Heart left ventricle (tissue), 16 donors: ENCODE measurements at regions not wholly inside any gene's neighbourhood (a gene's known extent, or its start where the extent isn't known, plus 50 kb on each side); places are given as distances from the start of the nearest gene placed in this dataset.

Source experiments
- ATAC-seq, 4 donors: fragments of 200-7000 bp; cut with Tn5 transposase; one replicate each; pipeline ENCODE4 v1.9.1; 2020 to 2022; ENCODE audit warnings: moderate library complexity in 4 of 4, mild to moderate bottlenecking in 3 of 4, moderate number of reproducible peaks in 1 of 4
- DNase-seq, 5 donors: peaks; one replicate each; pipeline ENCODE4 v3.0.0-alpha.2; 2020
- H3K27ac ChIP-seq, 12 donors: fragments of 200-600 bp; sonication (generic) in 4 of 12; one replicate each; pipeline versions ENCODE4 v1.5.0 to v1.8.0; 2016 to 2022; ENCODE audit warnings: mild to moderate bottlenecking in 2 of 12
- H3K27me3 ChIP-seq, 9 donors: fragments of 200-600 bp; sonication (generic) in 2 of 9; one replicate each; pipeline versions ENCODE4 v1.5.1 to v1.8.0; 2016 to 2022; ENCODE audit warnings: mild to moderate bottlenecking in 3 of 9
- H3K36me3 ChIP-seq, 9 donors: fragments of 200-600 bp; sonication (generic) in 2 of 9; one replicate each; pipeline versions ENCODE4 v1.5.0 to v1.8.0; 2018 to 2022; ENCODE audit warnings: mild to moderate bottlenecking in 2 of 9
- H3K4me1 ChIP-seq, 12 donors: fragments of 200-600 bp; sonication (generic) in 4 of 12; one replicate each; pipeline versions ENCODE4 v1.5.0 to v1.8.0; 2016 to 2022; ENCODE audit warnings: mild to moderate bottlenecking in 3 of 12
- H3K4me3 ChIP-seq, 12 donors: fragments of 200-600 bp; sonication (generic) in 4 of 12; one replicate each; pipeline versions ENCODE4 v1.5.0 to v1.8.0; 2017 to 2022; ENCODE audit warnings: mild to moderate bottlenecking in 9 of 12, moderate library complexity in 4 of 12
- H3K9me3 ChIP-seq, 12 donors: fragments of 200-600 bp; sonication (generic) in 4 of 12; one replicate each; pipeline versions ENCODE4 v1.5.0 to v1.8.0; 2016 to 2022; ENCODE audit warnings: mild to moderate bottlenecking in 1 of 12
- POLR2A ChIP-seq, 2 donors: fragments of 450-650 bp; IDR thresholded peaks; one replicate each; pipeline ENCODE4 v1.6.1; 2017; ENCODE audit warnings: antibody characterized with exemption in 2 of 2, mild to moderate bottlenecking in 2 of 2, moderate library complexity in 2 of 2
- WGBS, 4 donors: extraction: QIAGEN DNeasy Blood & Tissue Kit in 2 of 4; methylation state at CpG; one replicate each; pipeline versions ENCODE4 v1.1.5 to v1.1.7; 2013 to 2018; 5-methylcytosine and 5-hydroxymethylcytosine counted together
- intact Hi-C, 10 donors: fragments of 100-400 bp; cut with DNase I; formaldehyde crosslinking; loops; one replicate each; pipeline versions ENCODE4 v1.11.1 to v1.14.2; 2022
- TF ChIP-seq, protein P1 (sequence below), 12 donors: fragments of 200-600 bp; sonication (generic) in 4 of 12; IDR thresholded peaks; one replicate each; pipeline versions ENCODE4 v1.5.0 to v1.8.0; 2018 to 2022; ENCODE audit warnings: antibody characterized with exemption in 12 of 12, mild to moderate bottlenecking in 5 of 12
- donor health status: ischemic (EF 13 %, LVEDD 7.1; RV severe dilation, severe dysfunction).
- donor health status: healthy with polysubstance abuse.
- donor health status: DM: no; HTN: yes; CAD: no.
- donor health status: DM: no; HTN: no; CAD: no.
- donor health status: ischemic (EF 25% LVEDD 6.9; RV normal size, moderate dysfunction).
- donor health status: ischemic (EF 25% LVEDD 5.7; RV mildly dilated, moderate dysfunction).
- donor health status: healthy.
- donor health status: DM: yes; HTN: yes; CAD: no.
- donor health status: ischemic (EF 35%, LVEDD 5.7; RV mildly dilated, moderate dysfunction).
- donor health status: nonischemic (EF 11% LVEDD 7.7; RV severe dilation, severe dysfunction).
- donor health status: DM: yes; HTN: yes; CAD: no.
- donor health status: PGD.
- donor health status: ischemic (EF 29% LVEDD 5.4; RV normal size, mild dysfunction).
- donor health status: nonischemic (EF 23%, LVEDD 6.1; RV moderate dilation, normal function).

DNA sequence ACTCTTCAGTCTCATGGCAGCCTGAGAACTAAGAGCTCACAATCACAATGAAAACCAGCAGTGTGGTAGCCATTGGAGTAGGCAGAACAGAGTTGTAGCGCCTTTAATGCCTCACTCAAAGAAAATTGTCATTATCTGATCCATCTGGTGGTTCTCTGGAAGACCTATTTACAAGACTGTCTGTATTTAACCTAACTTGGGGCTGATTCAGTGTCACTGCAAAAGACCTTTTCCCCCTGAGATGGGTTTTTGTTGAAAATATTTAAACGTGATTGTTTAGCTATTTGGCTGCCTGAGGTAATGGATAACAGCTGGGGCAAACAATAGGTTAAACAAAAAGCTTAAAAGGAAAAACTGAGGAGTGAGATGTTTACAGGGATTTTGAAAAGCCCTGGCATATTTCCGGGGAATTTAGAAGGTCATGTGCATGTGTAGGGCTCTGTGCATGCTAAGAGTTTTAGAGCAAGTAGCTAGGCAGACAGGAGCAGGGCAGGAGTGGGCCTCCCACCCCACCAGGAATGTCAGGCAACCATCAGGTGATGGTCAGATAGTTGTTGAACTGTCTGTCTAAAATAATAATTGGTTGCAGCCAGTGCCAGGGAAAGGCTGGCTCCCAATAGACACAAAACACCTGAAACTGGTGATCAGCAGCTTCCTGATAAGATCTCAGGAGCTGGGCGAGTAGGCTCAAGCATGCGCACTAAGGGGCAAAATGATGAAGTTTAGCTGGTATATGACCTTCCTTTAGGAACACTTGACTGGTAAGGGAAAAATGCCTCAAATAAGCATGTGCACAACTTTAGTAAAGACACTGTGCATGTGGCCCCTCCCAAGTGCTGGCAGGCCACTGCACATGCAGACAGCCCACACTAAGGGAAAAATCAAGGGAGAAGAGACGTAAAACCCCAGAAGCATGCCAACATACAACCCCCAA lies 70.8 kb upstream of the AKIRIN2 start:
- H3K36me3 ChIP-seq: no peaks in the 10 kb centered on the region
- no peak overlapping the region for H3K27ac ChIP-seq
- WGBS, 4 donors: 60 to 73% (median 67%) methylated on average over 6 of the region's 6 CpGs
- peaks cover 0 to 3% (median 0%) of the 10 kb centered on the region in 12 donors for H3K4me1 ChIP-seq
- intact Hi-C loops: no loop called here
- no peaks in the 10 kb centered on the region for H3K9me3 ChIP-seq
- DNase-seq: no peak
- no peaks in the 10 kb centered on the region for H3K27me3 ChIP-seq
- no peak for ATAC-seq
- H3K4me3 ChIP-seq: no peak overlapping the region
- no peak for TF ChIP-seq POLR2A (IDR thresholded peaks at IDR 0.05)
- TF ChIP-seq, protein P1, sequence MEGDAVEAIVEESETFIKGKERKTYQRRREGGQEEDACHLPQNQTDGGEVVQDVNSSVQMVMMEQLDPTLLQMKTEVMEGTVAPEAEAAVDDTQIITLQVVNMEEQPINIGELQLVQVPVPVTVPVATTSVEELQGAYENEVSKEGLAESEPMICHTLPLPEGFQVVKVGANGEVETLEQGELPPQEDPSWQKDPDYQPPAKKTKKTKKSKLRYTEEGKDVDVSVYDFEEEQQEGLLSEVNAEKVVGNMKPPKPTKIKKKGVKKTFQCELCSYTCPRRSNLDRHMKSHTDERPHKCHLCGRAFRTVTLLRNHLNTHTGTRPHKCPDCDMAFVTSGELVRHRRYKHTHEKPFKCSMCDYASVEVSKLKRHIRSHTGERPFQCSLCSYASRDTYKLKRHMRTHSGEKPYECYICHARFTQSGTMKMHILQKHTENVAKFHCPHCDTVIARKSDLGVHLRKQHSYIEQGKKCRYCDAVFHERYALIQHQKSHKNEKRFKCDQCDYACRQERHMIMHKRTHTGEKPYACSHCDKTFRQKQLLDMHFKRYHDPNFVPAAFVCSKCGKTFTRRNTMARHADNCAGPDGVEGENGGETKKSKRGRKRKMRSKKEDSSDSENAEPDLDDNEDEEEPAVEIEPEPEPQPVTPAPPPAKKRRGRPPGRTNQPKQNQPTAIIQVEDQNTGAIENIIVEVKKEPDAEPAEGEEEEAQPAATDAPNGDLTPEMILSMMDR (IDR thresholded peaks at IDR 0.05): no peak

DNA sequence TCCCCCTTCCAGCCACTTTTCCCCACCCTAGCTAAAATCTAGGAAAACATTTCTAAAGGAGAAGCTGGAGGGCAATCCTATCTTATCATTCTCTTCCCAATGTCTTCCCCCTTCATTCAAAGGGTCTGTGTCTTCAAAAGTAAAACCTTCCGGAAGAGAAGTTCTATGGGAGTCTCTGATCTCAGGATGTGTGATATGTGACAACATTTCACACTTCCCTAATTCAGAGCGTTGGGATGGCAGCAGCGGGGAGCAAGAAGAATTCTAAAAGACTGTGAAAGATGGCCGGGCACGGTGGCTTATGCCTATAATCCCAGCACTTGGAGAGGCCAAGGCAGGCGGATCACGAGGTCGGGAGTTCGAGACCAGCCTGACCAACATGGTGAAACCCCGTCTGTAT lies 65.4 kb upstream of the AKIRIN2 start:
- Histone ChIP-seq H3K27ac (no peak overlapping the region), H3K4me3 (no peak overlapping the region), H3K27me3 (no peaks in the 10 kb centered on the region), H3K9me3 (no peaks in the 10 kb centered on the region), H3K4me1 (no peaks in the 10 kb centered on the region), H3K36me3 (no peaks in the 10 kb centered on the region)
- intact Hi-C loops: no loop called here
- no peak for ATAC-seq
- WGBS, 4 donors: 80 to 88% (median 85%) methylated on average over 10 of the region's 10 CpGs
- no peak for DNase-seq
- no peak for TF ChIP-seq POLR2A (IDR thresholded peaks at IDR 0.05)
- TF ChIP-seq, protein P1 (IDR thresholded peaks at IDR 0.05): no peak

- no peak for DNase-seq
- no peaks in the 10 kb centered on the region for H3K4me1 ChIP-seq
- ATAC-seq: no peak
- H3K27me3 ChIP-seq: no peaks in the 10 kb centered on the region
- H3K36me3 ChIP-seq: no peaks in the 10 kb centered on the region
- intact Hi-C loops: no loop called here
- H3K27ac ChIP-seq: no peak overlapping the region
- WGBS, 4 donors: 52 to 91% (median 73%) methylated on average over 2 of the region's 2 CpGs
- no peaks in the 10 kb centered on the region for H3K9me3 ChIP-seq
- no peak overlapping the region for H3K4me3 ChIP-seq
- no peak for TF ChIP-seq POLR2A (IDR thresholded peaks at IDR 0.05)
- TF ChIP-seq, protein P1 (IDR thresholded peaks at IDR 0.05): no peak
These were observed 64.2 kb upstream of the AKIRIN2 start for GRCh38 chr6:87766211-87766610.

- DNase-seq (no peak), ATAC-seq (no peak)
- H3K4me1 ChIP-seq: peaks cover 0 to 7% (median 0%) of the 10 kb centered on the region in 12 donors
- no peaks in the 10 kb centered on the region for H3K9me3 ChIP-seq
- no peak overlapping the region for H3K27ac ChIP-seq
- H3K27me3 ChIP-seq: no peaks in the 10 kb centered on the region
- intact Hi-C loops: no loop called here
- TF ChIP-seq, protein P1 (IDR thresholded peaks at IDR 0.05): no peak
- no peak for TF ChIP-seq POLR2A (IDR thresholded peaks at IDR 0.05)
- H3K36me3 ChIP-seq: no peaks in the 10 kb centered on the region
- H3K4me3 ChIP-seq: no peak overlapping the region
- 78 to 85% (median 82%) methylated on average over 4 of the region's 4 CpGs for WGBS, 4 donors
These were observed 61.9 kb upstream of the AKIRIN2 start for GRCh38 chr6:87763901-87764300.
